ENCODE measurements at regions not wholly inside any gene's neighbourhood (a gene's known extent, or its start where the extent isn't known, plus 50 kb on each side); places are given as distances from the start of the nearest gene placed in this dataset.

DNA sequence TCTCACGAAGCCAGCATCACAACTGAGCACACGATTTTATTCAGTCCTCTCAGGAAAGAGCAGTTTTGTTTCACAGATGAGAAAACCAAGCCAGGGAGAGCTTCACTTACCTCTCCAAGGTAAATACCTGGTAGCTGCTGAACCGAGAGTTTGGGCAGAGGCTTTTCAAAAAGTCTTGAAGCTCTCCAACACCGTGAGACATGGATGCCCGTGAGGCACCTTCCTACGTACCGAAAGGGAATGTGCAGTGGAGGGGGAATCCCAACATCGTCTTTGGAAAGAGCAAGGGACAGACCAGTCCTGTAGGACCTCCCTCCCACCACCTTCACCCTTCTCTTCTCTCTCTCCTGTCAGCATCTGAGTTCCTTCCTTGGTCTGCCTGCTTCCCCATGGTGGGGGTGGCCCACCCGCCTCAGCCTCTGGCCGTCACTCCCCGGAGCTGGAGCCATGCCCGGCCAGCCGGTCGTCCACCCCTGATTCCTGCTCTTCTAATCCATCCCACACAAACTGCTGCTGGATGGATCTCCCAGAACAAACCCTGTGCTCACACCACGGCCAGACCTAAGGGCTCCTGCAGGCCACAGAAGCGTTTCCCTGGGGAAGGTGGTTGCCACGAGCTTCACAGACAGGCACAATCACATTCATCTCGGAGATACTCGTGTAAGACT is 97.3 kb upstream of the SNTG2 start:
- H3K4me3 ChIP-seq (ENCODE audit: low read depth, low read length), result no peak overlapping the region
- DNase-seq (ENCODE audit: low read depth), result no peak
- TF ChIP-seq, protein P1, sequence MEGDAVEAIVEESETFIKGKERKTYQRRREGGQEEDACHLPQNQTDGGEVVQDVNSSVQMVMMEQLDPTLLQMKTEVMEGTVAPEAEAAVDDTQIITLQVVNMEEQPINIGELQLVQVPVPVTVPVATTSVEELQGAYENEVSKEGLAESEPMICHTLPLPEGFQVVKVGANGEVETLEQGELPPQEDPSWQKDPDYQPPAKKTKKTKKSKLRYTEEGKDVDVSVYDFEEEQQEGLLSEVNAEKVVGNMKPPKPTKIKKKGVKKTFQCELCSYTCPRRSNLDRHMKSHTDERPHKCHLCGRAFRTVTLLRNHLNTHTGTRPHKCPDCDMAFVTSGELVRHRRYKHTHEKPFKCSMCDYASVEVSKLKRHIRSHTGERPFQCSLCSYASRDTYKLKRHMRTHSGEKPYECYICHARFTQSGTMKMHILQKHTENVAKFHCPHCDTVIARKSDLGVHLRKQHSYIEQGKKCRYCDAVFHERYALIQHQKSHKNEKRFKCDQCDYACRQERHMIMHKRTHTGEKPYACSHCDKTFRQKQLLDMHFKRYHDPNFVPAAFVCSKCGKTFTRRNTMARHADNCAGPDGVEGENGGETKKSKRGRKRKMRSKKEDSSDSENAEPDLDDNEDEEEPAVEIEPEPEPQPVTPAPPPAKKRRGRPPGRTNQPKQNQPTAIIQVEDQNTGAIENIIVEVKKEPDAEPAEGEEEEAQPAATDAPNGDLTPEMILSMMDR (conservative IDR thresholded peaks at IDR 0.05; ENCODE audit: low read depth, low read length), result no peak

DNA sequence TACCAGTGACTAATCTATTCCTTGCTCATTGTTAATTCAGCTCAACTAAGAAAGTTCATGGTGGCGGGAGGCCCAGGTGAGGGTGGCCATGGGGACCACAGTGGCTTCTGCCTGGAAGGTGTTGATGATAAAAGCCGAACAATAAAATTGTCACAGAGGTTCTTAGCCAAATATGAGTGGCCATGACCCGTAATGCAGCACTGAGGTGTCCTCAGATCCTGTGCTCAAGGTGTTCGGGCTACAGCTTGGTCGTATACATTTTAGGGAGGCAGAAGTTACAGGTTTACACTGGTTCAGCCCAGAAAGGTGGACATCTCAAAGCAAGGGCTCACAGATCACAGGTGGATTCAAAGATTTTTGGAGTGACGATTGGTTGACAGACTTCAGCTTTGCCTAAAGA is 98.5 kb upstream of the SNTG2 start:
- H3K4me3 ChIP-seq (ENCODE audit: low read depth, low read length), result no peak overlapping the region
- TF ChIP-seq, protein P1 (conservative IDR thresholded peaks at IDR 0.05; ENCODE audit: low read depth, low read length), result no peak
- DNase-seq (ENCODE audit: low read depth), result no peak

DNA sequence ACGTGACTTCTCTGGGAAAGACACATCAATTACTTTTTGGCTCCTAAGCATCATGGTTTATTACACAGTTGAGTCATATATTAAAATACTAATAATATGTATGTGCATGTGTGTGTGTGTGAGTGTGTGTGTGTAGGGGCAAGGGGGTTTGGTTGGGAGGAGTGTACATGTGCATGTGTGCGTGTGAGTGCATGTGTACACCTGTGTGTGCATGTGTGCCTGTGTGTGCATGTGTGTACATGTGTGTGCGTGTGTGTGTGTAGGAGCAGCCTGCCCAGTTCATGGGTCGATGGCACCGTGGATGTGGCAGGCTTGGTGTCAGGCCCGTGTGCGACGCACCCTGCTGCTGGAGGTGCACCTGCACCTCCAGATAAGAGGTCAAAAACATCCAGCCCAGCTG is 99.0 kb upstream of the SNTG2 start:
- H3K4me3 ChIP-seq (ENCODE audit: low read depth, low read length), result no peak overlapping the region
- no peak for DNase-seq (ENCODE audit: low read depth)
- TF ChIP-seq, protein P1 (conservative IDR thresholded peaks at IDR 0.05; ENCODE audit: low read depth, low read length), result no peak

DNA sequence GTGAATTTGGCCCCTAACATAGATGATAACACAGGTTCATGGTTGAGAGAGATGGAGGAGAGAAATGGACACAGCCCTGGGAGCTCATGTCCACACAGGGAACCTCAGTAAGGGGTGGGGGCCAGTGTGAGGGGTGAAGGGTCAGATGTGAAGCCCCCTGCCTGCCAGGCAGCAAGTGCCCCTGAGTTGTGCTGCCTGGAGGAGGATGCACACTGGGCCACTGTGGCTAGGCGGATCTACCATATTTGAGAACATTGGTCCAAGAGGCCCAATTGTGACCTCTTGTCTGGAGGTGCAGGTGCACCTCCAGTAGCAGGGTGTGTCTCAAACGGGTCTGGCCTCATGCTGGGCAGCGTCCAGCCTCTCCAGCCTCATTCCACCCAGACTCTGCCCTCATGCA is 99.6 kb upstream of the SNTG2 start:
- H3K4me3 ChIP-seq (ENCODE audit: low read depth, low read length), result no peak overlapping the region
- TF ChIP-seq, protein P1 (conservative IDR thresholded peaks at IDR 0.05; ENCODE audit: low read depth, low read length), result no peak
- DNase-seq (ENCODE audit: low read depth), result no peak

DNA sequence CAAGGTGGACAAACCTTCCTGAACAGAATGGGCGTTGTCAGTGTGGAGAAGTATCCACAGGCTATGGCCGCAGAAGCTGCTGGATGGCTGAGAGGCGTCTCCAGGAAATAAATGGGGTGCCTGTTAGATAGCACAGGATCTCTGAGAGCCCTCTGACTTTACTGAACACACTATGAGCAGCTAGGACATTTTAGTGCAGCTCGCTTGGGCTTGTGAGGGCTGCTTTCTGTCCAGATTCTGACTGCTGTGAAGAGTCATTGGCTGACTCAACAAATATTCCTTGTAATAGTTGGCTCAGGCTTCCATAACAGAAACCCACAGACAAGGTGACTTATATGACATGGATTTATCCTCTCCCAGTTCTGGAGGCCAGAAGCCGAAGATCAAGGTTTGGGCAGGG is 100.2 kb upstream of the SNTG2 start:
- TF ChIP-seq, protein P1 (conservative IDR thresholded peaks at IDR 0.05; ENCODE audit: low read depth, low read length), result no peak
- no peak for DNase-seq (ENCODE audit: low read depth)

DNA sequence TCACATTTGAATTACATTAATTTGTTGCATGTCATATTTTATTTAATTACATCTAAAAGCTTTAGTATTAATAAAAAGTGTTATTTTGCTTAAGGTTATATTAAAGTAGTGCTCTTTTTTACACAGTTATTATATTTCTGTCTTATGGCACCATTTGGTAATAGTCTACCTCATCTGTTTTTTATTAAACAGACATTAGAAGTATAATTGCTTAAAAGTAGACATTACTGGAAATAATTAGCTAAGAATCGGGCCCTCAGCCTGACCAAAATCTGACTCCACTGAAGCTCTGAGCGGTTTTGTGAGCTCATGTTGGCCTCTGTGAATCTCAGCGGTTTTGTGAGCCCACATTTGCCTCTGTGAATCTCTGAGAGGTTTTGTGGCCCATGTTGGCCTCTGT is 102.5 kb upstream of the SNTG2 start:
- TF ChIP-seq, protein P1 (conservative IDR thresholded peaks at IDR 0.05; ENCODE audit: low read depth, low read length), result no peak
- no peak for DNase-seq (ENCODE audit: low read depth)

More for the DNA sequence above, 100.2 kb upstream of the SNTG2 start:
- H3K4me3 ChIP-seq (ENCODE audit: low read depth, low read length), result no peak overlapping the region

DNA sequence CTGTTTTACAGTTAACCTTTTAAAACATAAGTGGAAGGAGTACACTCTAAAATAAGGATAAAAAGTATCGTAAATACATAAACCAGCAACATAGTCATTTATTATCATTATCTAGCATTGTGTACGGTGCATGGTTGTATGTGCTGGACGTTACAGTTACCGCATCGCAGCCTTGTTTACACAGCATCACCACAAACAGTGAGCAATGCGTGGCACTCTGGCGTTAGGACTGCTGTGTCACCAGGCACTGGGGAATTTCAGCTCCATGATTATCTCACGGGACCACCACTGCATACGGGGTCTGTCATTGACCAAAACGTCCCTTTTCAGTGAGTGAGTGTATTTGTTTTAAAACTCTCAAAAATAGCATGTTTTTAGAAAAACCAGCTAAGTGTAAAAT is 103.0 kb upstream of the SNTG2 start:
- DNase-seq (ENCODE audit: low read depth), result no peak
- no peak overlapping the region for H3K4me3 ChIP-seq (ENCODE audit: low read depth, low read length)
- TF ChIP-seq, protein P1 (conservative IDR thresholded peaks at IDR 0.05; ENCODE audit: low read depth, low read length), result no peak

More for the DNA sequence above, 102.5 kb upstream of the SNTG2 start:
- no peak overlapping the region for H3K4me3 ChIP-seq (ENCODE audit: low read depth, low read length)

Data from epithelial cell of proximal tubule (primary cell).